ENCODE measurements at regions not wholly inside any gene's neighbourhood (a gene's known extent, or its start where the extent isn't known, plus 50 kb on each side); places are given as distances from the start of the nearest gene placed in this dataset.

DNA sequence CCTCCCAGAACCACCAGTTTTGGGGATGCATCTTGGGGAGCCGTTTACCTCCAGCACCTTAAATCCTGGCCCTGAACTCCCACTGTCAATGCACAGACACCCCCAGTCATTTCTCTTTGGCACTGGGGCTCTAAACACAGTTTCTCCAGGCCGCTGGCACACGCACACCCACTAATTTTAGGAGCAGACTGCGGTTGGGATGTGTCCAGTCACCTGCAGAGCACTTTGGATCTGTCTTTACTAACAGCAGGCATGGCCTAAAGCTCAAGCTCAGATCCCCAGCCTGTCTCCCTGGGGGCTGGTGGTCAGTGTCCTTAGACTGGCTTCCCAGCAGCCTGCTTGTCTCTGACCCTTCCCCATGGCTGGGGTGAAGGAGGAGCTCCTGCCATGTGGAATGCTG is 49.9 kb downstream of the SYNE3 start:
- no peak for DNase-seq

DNA sequence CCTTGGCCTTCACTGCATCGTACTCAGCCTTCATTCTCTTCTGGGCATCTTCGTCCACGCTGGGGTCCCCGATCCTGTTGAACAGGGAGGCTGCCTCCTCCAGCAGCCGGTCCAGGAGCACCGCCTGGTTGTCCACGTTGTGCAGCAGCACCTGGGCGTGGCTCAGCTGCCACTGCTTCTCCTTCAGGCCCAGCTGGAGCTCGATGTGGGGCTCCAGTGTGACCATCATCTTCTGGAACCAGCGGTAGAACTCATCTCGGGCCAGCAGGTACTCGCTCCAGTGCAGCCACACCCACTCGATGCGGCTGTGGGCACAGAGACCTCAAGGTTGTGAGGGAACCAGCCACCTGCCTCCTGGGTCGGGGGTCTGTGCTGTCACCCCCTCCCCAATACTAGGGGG is 50.5 kb downstream of the SYNE3 start:
- no peak for DNase-seq

DNA sequence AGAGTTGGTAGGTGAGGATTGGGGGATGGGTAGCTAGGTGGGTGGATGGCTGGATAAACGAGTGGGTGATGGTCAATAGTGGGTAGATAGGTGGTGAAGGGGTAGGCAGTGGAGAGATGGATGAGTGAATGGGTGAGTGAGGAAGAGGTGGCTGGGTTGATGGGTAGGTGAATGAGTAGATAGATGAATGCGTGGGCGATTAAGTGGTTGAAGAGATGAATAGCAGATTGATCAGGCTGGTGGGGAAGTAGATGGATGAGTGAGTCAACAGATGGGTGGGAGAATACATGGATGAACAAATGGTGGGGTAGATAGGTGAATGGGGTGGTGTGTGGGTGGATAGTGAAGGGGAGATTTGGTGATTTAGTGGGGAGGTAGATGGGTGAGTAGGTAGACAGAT is 51.1 kb downstream of the SYNE3 start:
- no peak for DNase-seq

DNA sequence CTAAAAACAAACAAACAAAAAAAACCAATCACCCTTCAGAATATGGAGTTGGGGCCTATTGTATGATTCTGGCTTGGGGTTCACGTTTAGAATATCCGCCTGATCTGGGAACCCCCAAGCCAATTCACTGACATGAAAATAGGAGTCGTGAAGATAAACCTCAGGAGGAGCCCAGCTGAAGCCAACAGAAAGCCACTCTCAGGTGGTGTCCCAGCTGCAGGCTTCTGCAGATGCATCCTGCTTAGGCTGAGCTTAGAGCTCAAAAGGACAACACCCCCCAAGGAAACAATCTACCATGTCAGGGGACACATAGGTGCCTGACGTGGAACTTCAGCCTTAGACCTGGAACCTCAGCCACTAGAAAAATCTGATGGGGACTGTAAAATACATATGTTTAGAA is 51.9 kb downstream of the SYNE3 start:
- DNase-seq = no peak

DNA sequence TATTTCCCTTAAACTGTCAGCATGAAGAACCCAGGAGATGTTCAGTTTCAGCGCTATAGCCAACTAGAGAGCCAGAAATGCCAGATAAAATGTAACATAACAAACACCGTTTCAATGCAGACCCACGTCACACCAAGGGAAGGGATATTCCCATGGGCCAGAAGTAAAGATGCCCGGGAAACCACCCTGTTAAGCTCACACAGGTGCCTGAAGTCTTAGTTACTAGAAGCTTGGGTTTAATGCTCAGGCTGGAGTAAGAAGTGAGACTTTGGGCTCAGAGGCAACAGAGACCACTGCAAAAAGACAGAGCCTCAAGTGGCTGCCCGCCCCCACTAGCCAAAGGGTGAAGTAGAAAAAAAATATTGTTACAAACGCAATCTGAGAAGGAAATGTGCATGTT is 52.3 kb downstream of the SYNE3 start:
- no peak for DNase-seq

DNA sequence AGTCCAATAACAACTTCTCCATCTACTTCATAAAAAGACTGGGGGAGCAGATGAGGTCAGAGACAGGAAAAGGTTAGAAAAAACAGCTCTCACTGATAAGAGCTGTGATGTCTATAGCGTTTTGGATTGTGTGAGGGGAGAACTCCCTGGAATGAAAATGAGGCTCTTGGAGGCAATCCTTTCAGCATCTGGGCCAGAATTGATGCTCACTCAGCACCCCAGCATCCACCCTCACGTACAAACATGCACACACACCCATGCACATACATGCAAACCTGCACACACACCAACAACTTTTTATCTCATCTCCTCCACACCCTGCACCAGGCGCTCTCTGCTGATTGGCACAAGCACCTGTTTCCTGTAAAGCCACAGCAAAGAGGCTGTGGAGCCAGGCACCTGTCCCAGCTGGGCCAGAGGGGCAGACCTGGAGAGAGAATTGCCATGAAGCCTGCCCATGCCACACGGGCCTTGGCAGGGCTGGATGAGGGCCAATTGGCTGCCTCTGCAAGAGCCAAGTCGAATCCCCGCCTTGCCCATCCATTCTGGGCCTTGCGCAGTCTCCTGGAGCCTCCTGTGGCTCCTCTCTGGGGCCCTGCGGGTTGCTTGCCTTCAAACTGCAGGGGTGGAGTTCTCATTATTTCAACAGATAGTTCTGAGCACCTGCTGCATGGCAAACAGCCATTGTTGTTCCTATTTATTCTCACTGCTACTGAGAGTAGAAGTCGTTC is 53.1 kb downstream of the SYNE3 start:
- no peak for DNase-seq

DNA sequence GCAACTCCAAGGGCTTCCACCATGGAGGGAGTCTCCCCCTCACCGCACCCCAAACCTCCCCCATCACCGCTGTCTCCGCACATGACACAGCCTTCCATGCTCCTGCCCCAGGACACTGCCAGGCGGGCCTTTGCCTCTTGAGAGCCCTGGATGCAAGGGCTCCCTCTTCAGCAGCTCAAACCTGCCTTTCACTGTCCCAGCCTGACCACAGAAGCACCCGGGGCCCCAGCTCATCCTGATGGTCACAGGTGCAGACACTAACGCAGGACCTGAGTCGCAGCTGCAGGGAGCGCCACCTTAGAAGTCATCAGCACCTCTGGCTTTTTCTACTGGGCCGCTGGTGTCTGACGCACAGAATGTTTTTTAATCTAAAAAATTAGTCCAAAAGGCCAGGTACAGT is 54.0 kb downstream of the SYNE3 start:
- no peak for DNase-seq

DNA sequence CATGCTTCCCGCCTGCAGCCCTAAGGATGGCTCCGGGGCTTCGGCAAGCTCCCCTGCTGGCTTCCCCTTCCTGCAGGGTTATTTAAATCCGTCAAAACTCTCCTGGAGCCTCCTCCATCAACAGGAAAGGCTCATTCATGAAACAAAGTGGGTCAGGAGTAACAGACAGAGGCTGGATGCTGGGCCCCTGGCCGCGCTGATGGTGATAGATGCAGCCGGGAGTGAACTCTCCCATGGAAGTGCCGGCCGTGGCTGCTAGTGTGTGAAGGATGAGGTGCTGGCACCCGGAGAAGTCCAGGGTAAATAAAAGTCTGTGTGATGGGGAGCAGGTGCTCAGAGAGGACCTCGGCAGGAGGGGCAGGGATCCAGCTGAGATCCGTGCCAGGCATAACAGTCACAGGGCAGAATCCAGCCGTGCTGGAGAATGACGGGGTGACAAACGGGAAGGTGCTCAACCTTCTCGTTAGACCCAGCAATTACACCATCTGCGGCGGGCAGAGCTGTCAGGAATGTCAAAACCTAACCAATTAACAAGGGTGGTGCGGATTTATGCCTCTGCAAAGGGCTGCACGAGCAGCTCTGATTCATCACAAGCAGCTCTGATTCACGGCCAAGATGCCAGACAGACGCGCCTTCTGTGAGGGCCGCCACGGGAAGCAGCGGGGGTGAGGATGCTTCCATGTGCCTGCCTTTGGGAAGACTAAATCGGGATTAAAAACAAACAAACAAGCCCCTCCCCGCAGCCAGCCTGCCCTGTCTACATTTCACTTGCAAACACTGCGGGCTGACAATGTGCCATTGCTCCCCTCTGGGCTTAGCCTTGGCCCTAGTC is 55.6 kb downstream of the SYNE3 start:
- DNase-seq = peak; percentile 87

DNA sequence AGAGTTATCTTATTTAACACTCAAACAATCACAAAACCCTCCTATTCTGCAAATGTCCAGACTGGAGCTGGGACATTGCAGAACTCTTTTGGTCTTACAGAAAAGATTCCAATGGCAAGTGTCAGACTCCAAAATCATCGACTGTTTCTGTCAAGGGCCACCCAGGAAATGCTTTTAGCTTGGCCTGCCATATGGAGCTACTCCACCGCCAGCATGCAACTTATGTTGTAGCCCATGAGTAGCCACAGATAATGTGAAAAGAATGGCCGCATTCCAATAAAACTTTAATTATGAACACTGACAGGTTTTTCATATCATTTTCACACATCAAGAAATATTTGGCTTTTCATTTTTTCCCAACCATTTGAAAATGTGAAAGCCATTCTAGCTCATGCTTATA is 57.5 kb downstream of the SYNE3 start:
- DNase-seq = no peak

DNA sequence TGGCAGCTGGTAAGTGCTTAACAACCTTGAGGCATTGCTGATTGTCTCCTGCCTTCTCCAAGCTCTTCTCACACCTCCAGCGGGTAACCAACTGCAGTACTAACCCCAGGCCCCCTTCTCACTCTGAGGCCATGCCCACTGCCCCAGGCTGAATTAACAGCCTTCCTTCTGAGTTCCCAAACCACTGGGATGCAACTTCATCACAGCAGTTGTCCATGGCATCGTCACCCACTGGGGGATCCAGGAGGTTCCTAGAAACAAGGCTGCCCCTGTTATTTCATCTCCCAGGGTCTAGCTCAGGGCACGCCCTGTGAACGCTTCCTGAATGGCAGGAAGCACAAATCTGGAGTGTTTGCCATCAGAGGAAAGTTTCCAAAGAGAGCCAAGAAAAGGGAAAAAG is 58.0 kb downstream of the SYNE3 start:
- no peak for DNase-seq

DNA sequence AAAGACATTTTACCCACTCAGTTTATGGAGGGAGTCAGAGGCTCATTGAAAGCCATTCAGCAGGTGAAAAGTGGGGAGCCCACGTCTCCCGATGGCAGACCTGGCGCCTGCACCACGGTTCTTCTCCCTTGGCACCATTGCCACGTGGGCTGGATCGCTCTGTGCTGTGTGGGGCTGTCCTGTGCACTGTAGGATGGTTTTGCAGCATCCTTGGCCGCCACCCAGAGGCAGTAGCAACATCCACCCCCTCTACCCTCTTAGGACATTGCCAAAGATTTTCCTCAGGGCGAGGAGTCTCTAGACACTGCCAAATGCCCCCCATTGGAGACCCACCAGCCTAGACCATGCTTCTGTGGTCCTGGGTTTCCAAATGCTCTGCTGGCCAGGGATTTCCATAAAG is 60.2 kb downstream of the SYNE3 start:
- no peak for DNase-seq

DNA sequence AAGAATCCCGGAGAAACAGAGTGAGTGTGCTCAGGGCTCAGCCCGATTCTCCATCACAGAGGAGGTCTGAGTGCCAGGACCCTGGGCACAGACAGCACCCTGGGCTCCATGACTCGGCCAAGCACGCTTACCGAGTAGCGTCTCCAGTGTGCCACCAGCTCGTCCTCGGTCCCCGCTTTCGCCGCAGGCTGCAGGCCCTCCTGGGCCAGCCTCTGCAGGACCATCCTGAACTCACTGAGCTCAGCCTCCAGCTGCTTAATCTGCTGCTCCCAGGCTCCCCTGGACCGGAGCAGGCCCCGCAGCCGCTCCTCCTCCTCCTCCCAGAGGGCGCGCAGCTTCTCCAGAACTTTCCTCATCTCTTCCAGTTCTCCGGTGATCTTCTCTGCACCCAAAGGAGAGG is 61.2 kb downstream of the SYNE3 start:
- no peak for DNase-seq

DNA sequence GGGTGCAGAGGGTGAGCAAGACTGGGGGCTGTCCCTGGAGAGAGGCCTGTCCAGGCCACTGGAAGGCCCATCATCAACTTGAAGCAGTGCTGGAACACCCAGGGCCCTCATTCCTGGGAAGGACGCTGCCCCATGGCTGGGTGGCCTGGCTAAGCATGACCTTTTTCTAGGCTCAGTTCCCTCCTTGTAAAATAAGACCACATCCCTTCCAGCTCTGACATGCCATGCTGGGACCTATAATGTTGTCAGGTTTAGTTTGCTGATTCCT is 62.8 kb downstream of the SYNE3 start:
- DNase-seq = no peak

DNA sequence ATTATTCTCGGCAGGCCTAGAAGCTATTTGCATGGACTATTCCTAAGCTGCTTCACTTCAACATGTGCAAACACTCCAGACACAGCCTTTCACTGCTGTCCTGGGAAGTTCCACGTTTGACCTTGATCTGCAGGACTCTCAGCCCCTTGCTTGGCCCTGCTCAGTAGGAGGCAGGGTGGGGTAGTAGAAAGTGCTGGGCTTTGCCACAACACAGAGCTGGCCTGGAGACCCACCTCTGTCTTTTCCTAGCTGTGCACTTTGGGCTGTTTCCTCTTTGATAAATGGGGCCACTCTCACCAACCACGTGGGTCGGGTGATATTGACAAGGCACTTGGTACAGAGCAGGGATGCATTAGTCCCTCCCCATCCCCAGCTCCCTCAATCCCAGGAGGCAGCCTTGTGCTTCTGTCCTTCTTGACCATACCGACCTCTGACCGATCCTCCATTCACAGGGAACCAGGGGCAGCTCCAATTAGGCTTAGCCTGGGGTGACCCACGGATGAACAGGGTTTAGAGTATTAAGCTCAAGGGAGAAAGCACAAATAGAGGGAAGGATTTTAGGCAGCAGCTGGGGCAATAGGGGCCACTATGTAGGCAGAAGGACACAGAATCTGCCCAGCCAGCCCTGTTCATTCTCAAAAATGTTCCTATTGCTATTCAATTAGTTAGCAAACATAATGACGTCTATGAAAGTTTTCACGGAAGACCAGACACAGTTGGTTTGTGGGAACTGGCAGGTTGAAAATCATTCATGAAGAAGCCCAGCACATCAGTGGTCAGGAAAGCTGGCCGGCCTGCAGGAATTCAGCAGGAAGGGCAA is 63.3 kb downstream of the SYNE3 start:
- no peak for DNase-seq

DNA sequence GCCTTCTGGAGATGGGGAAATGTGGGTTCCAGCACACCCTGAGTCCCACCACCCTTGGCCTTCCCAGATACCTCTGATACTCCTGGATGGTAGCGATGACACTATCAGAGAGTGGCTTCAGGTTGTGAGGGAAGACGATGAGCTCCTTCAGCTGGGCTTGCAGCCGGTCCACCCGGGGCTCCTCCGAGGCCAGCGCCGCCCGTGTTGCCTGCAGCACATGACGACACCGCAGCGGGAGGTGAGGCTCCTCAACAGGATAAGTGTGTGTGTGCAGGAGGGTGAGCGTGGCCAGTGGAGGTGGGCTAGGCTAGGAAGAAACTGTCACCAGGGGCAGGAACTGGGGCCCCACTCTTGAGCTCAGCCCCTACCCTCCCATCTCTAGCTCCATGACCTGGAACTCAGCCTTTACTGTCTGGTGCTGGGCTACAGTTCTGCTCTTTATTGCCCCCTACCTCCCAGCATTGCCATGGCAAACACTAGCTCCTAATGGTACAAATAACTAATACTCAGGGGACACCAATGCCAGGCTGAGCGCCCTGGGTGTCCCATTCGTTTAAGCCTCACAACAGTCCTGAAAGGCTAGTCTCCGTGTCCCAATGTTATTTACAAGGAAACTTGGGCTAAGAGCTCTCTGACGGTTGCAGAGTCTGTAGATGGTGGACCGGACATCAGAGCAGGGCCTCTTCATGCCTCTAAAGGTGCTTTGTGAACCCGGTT is 64.1 kb downstream of the SYNE3 start:
- no peak for DNase-seq

DNA sequence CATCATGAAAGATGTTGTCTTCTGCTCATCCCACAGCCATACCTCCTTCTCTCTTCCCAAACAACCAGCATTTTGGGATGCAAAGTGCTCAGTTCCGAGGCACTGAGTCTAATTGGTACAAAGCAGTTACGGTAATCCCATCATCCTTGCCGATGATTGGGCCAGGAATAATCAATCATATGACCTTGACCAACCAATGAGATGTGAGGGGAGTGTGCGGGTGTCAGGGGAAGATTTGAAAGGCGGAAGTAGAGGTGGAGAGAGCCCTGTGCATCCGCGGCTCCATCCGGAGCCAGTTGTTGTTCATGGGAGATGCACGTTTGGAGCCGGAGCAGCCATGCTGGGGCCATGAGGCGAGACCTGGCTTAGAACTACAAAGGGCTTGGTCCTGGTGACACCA is 67.3 kb downstream of the SYNE3 start:
- DNase-seq = no peak

DNA sequence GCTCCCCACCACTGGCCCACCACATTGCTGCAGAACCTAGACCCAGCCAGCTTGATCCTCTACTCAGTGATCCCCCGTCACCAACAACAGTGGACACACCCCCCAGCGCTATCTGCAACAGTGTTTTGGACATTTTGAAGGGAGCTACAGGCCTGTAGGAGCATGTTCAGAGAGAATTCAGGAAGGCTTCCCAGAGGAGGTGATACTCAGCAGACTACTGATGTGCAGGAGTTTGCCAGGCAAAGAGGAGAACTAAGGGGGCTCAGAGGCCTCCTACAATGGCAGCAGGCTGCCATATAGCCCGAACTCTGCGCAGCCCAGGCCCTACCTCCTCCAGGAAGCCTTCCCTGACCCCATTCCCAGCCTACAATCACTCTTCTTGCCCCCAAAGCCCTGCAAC is 70.0 kb downstream of the SYNE3 start:
- no peak for DNase-seq

DNA sequence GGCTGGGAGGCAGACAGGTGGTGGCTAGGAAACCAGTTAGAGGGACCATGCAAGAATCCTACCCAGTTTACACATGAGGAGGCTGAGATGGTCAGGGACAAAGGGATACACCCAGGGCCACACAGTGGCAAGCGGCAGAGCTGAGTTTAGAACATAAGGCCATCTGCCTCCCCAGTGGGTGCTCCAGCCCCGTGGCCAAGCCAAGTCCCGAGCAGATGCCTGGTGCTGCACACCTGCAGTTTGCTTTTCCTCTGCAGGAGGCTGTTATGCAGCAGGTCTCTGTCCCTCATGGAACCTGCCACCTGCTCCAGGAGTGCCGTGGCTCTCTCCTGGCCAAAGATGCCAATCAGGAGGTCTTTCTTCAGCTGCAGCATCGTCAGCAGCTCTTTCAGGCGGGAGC is 70.8 kb downstream of the SYNE3 start:
- no peak for DNase-seq

DNA sequence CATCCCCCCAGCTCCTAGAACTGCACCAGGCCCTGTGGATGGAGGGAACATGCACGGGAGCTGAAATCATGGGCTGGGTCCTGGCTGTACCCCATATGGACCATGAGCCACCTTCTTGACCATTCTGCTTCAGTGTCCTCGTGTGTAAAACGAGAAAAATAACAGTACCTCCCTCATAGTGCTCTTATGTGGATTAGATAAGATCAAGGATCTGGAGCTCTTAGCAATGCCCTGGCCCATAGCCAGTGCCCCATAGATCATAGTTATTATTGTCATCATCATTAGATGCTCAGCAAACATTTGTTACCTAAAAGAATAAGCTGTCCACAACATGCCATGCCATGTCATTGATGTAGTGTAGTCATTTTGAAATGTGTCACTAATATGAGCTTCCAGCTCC is 71.3 kb downstream of the SYNE3 start:
- DNase-seq = no peak

DNA sequence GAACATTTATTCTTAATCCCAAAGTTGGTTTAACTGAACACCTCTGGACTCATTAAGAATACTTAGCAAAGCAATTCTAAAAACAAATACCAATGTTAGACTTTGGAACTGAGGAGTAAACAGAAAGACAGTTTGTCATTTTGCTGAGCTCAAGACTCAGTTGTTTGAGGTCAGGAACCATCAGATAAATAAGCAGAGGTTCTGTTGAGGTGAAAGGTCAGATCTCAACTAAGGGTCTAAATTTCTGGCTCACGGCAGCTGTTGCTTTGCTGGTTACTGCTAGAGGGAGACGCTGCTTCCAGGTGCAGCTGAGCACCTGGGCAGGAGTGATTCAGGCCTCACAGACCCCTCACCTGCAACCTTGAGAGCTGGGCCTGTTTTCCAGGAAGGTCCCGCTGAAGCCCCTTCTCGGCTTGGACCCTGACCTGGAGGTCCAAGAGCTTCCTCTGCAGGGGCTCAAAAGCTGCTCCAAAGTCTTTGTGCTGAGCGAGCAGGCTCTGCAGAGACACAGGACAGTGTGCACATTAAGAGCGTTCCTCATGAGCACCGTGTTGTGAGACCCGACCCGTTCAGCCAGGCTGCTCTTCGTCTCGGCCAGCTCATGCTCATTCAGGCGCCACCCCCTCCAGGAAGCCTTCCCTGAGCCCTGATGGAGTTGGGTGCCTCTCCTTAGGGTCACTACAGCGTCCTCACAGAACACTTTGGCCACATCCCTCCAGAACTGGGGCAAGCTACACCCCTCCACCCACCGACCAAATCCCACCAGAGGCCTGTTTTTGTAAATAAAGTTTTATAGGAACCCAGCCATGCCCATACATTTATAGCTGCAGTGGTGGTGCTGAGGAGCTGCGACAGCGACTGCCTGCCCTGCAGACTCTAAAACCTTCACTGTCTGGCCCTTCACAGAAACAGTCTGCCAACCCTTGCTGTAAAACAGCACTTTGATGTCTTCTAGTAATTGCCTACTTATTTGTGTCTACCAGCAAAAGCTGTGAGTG is 72.0 kb downstream of the SYNE3 start:
- no peak for DNase-seq

DNA sequence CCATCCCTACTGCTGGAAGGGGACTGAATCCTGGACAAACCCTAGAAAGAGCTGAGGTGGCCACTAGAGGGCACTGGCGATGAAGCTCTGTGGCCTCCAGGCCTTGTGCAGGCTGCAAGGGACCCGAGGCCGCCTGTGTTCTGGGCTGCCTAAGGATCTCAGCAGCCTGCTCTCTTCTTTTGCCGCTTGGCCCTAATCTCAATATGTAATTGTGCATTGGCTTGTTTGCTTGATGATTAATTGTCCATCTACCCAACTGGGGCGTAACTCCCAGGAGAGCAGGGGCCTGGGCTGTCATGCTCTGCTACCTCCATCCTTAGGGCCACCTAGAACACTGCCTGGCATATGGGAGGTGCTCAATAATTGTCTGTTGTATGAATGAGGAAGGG is 73.8 kb downstream of the SYNE3 start:
- DNase-seq = no peak

DNA sequence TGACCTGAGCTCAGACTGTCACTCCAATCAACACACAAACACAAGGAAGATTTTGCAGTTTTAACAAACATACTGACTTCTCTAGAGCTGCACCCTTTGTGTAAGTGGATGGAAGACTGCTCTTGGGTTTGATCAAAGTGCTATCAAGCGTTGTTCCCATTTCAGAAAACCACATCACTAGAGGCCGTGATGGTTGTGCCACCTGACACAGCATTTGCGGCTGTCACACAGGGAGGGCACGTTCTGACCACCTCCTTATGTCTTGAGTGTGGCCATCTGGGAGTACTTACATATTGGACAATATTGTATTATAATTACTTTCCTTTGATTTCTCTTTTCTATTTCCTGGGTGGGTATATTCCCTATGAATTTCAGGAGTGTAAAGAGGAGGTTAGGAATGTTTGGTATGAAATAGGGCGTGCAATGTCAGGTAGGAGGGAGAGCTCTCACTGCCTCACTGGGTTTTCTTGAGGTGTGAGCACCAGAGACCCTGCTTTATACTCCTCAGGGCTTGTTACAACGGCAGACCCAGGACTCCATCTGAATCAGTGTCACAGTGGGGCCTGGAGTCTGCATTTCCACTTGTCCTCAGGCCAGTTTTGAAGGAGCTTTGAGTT is 74.3 kb downstream of the SYNE3 start:
- DNase-seq = no peak
